VCaP (cell line): ENCODE measurements at regions not wholly inside any gene's neighbourhood (a gene's known extent, or its start where the extent isn't known, plus 50 kb on each side); places are given as distances from the start of the nearest gene placed in this dataset.

Experiments
- H3K27ac ChIP-seq: fragments of 450-650 bp; 2 replicates; pipeline ENCODE4 v1.5.1; 2017
- CTCF ChIP-seq: fragments of 450-650 bp; conservative IDR thresholded peaks from 2 replicates; pipeline ENCODE4 v1.5.1; 2017; ENCODE audit warnings: mild to moderate bottlenecking, moderate library complexity

GRCh38 chr14:101616202-101616601 lies 54.9 kb downstream of the DIO3 start:
- TF ChIP-seq CTCF = no peak

GRCh38 chr14:101619484-101619883 lies 58.2 kb downstream of the DIO3 start:
- H3K27ac ChIP-seq = no peak overlapping the region
- no peak for TF ChIP-seq CTCF

More at GRCh38 chr14:101616202-101616601, 54.9 kb downstream of the DIO3 start:
- H3K27ac ChIP-seq = no peak overlapping the region

GRCh38 chr14:101620031-101620788 lies 58.9 kb downstream of the DIO3 start:
- TF ChIP-seq CTCF = no peak
- H3K27ac ChIP-seq = no peak overlapping the region

- TF ChIP-seq CTCF = no peak
- no peak overlapping the region for H3K27ac ChIP-seq
These were observed 59.8 kb downstream of the DIO3 start for GRCh38 chr14:101620821-101621785.

DNA sequence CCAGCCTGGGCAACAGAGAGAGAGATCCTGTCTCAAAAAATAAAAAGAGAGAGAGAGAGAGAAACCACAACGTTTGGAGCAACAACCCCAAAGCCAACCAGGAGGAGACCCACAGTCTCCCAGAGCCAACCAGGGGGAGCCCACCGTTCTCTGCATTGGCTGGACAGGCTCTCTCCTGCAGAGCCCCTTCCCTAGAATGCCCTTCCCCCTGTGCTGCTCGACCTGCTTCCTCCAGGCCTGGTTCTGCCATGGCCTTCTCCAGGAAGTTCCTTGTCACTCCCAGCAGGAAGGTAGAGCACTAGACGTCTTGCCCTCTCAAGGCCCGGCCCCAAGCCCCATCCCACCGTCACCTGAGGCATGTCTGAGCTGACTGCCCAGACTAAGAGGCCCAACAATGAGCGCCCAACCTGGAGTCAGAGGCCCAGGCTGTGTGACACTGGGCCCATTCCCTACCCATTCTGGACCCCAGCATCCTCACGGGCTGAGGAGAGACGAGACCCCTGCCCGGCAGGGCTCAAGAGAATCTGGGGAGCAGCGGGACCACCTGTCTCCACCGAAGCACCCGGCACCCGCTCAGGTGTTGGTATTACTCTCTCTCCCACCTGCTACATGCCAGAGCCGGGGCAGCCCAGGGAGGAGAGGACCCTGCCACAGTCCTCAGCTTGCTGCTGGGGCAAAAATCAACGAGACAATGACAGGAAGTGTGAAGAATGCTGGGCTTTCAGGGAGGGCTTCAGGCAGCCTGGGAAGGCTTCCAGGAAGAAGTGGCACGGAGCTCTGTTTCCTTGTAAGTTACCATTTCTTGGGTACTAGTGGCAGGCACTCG lies 61.2 kb downstream of the DIO3 start:
- TF ChIP-seq CTCF = no peak
- no peak overlapping the region for H3K27ac ChIP-seq

GRCh38 chr14:101623077-101623372 lies 61.7 kb downstream of the DIO3 start:
- H3K27ac ChIP-seq = no peak overlapping the region

More at GRCh38 chr14:101623077-101623372, 61.7 kb downstream of the DIO3 start:
- no peak for TF ChIP-seq CTCF
